GM13976 (cell line): ENCODE measurements at regions not wholly inside any gene's neighbourhood (a gene's known extent, or its start where the extent isn't known, plus 50 kb on each side); places are given as distances from the start of the nearest gene placed in this dataset.

Source experiments
- DNase-seq: peaks from one replicate; pipeline ENCODE4 v3.0.0; 2012; ENCODE audit warnings: low spot score
- in situ Hi-C: fragments of 300-500 bp; cut with MboI; formaldehyde crosslinking; loops from one replicate; pipeline ENCODE4 v1.12.0; 2022; ENCODE audit warnings: low sequenced_read_pairs, mixed read lengths, inconsistent platforms; ENCODE audit not compliant: unreplicated experiment
- TF ChIP-seq, protein P1 (sequence below): IDR thresholded peaks from 2 replicates; pipeline ENCODE4 v1.5.1; 2012; ENCODE audit warnings: borderline replicate concordance, mild to moderate bottlenecking; ENCODE audit not compliant: insufficient read depth; ENCODE audit errors: extremely low read depth, missing control alignments, control extremely low read depth

- DNase-seq: no peak
- in situ Hi-C loops: no loop called here
- TF ChIP-seq, protein P1, sequence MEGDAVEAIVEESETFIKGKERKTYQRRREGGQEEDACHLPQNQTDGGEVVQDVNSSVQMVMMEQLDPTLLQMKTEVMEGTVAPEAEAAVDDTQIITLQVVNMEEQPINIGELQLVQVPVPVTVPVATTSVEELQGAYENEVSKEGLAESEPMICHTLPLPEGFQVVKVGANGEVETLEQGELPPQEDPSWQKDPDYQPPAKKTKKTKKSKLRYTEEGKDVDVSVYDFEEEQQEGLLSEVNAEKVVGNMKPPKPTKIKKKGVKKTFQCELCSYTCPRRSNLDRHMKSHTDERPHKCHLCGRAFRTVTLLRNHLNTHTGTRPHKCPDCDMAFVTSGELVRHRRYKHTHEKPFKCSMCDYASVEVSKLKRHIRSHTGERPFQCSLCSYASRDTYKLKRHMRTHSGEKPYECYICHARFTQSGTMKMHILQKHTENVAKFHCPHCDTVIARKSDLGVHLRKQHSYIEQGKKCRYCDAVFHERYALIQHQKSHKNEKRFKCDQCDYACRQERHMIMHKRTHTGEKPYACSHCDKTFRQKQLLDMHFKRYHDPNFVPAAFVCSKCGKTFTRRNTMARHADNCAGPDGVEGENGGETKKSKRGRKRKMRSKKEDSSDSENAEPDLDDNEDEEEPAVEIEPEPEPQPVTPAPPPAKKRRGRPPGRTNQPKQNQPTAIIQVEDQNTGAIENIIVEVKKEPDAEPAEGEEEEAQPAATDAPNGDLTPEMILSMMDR: no peak
Observed at GRCh38 chr9:88694625-88695024, 159.6 kb downstream of the NXNL2 start.

DNA sequence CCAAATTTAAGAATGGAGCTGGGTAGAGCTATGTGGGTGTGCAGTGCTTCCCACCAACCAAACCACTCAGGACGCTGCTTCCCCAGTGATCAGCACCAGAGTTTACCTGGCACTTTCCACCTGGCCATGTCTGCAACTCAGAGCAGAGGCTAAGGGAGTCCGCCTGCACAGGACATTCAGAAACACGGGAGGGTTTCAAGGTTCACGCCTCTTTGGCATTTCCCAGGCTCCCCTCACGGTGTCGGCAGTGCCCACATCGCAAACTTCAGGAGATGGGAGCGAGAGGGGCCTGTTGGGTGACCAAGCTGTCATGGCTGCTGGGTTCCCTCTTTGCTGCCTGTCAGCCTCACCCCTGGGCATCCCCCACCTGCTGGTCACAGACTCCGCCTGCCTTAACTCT lies 161.5 kb downstream of the NXNL2 start:
- TF ChIP-seq, protein P1: no peak
- in situ Hi-C loops: no loop called here
- DNase-seq: no peak

DNA sequence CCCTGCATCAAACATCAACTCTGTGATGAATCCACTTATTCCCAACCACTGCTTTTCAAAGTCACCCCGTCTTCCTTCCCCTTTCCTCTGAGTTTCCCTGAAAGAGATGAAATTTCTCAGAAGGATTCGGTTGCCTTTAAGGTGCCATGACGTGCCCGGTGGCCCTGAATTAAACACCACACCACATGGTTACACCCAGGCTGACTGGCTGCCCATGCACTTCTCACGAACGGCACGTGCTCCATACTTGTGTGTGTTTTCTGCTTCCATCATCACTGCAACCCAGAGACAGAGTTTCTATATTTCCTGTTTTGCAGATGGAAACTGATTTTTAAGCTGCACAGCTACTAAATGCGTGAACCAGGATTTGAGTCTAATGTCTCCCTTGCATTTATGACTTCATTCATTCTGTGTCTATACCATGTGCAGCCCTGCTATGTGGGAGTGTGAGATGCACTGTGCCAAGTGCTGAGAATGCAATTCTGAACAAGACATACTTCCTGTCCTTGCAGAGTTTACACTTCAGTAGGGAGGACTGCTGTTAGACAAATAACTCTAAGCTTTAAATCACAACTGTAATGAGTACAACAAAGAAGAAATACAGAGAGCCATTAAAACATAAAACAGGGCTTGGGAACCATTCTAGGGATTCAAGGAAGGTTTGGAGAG lies 162.9 kb downstream of the NXNL2 start:
- no peak for DNase-seq
- TF ChIP-seq, protein P1: no peak
- in situ Hi-C loops: no loop called here

GRCh38 chr9:88702985-88703384 lies 168.0 kb downstream of the NXNL2 start:
- TF ChIP-seq, protein P1: no peak
- in situ Hi-C loops: no loop called here
- DNase-seq: no peak

DNA sequence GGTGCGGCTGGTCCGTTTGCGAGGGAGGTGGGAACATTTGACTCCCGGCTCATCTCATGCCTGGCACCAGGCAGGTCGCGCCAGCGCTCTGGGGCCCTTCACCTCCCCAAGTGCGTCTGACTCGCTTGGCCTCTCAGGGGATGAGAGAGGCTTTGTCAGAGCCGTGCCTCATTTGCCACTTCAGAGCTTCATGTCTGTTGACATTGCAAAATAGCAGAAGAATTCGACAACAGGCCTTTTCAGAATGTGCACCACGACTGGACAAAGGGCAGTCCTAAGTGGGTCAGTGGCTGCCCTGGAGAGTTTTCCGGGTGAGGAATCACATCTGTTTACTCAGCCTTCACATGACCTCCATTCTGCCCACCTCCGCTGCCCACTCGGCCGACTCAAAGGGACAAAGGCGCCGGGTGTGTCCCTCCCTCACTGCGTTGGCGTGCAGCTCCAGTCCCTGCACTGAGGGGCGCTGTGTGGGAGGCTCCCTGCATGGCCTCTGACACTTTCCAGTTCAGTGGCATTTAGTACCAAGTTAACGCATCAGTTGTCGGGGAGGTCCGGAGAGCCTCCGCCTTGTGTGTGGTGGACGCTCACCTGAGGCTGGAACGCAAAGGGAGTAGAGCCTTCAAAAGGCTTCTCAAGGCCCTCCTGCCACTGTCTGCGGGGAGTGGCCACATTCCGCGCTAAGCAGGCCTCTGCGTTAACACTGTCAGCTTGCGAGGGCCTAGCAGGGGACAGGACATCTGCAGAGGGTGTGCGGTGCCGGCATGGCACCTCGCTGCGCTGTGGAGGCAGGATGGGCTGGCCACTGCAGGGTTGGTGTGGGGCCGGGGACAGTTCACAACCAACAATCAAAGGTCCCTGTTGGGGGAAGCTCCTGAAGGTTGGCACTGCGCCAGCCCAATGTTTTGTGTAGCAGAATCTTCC lies 171.5 kb downstream of the NXNL2 start:
- TF ChIP-seq, protein P1: no peak
- no peak for DNase-seq
- in situ Hi-C loops: no loop called here

GRCh38 chr9:88710449-88710848 lies 175.5 kb downstream of the NXNL2 start:
- DNase-seq: no peak
- in situ Hi-C loops: no loop called here
- TF ChIP-seq, protein P1: no peak
